Natural killer cell (primary cell): ENCODE measurements at regions not wholly inside any gene's neighbourhood (a gene's known extent, or its start where the extent isn't known, plus 50 kb on each side); places are given as distances from the start of the nearest gene placed in this dataset.
"Not testable (repeated sequence)": the region's sequence is repeated elsewhere in the genome, so short reads cannot be mapped to it uniquely, and the experiment has no call there.

Experiments used
- ATAC-seq, 3 donors: fragments of 150-1000 bp in 2 of 3; fragments of 200-7000 bp in 1 of 3; cut with Tn5 transposase; 1 replicate in 1 of 3; 2 replicates in 2 of 3; pipeline ENCODE4 v1.10.0; 2021; ENCODE audit warnings: mild to moderate bottlenecking in 2 of 3, moderate library complexity in 2 of 3
- DNase-seq, 2 donors: peaks; one replicate each; pipeline versions ENCODE4 v3.0.0 to v3.0.0-alpha.2; 2013 to 2021; ENCODE audit warnings: mixed read lengths in 1 of 2
- H3K27ac ChIP-seq: one replicate; pipeline ENCODE4 v1.5.1; 2013; ENCODE audit warnings: mild to moderate bottlenecking, low read length
- H3K27me3 ChIP-seq: one replicate; pipeline ENCODE4 v1.6.1; 2013; ENCODE audit warnings: low read length; ENCODE audit not compliant: control insufficient read depth, insufficient read depth
- H3K36me3 ChIP-seq: one replicate; pipeline ENCODE4 v1.6.1; 2013; ENCODE audit warnings: low read length; ENCODE audit not compliant: control insufficient read depth, insufficient read depth
- H3K4me1 ChIP-seq: one replicate; pipeline ENCODE4 v1.6.1; 2013; ENCODE audit warnings: low read length; ENCODE audit not compliant: control insufficient read depth, insufficient read depth
- H3K4me3 ChIP-seq: one replicate; pipeline ENCODE4 v1.5.1; 2013; ENCODE audit warnings: low read length
- H3K9me3 ChIP-seq: one replicate; pipeline ENCODE4 v1.6.1; 2013; ENCODE audit warnings: low read length; ENCODE audit not compliant: control insufficient read depth, insufficient read depth
- H3K27ac Mint-ChIP-seq, 2 donors: one replicate each; pipeline ENCODE4 v1.8.0; 2022; ENCODE audit warnings: mild to moderate bottlenecking in 2 of 2, mixed read lengths in 2 of 2, moderate library complexity in 1 of 2
- H3K27me3 Mint-ChIP-seq, 2 donors: one replicate each; pipeline ENCODE4 v1.8.0; 2022; ENCODE audit warnings: low read depth in 2 of 2, mixed read lengths in 2 of 2
- H3K36me3 Mint-ChIP-seq: one replicate; pipeline ENCODE4 v1.8.0; 2022; ENCODE audit warnings: mixed read lengths
- H3K4me1 Mint-ChIP-seq, 2 donors: one replicate each; pipeline ENCODE4 v1.8.0; 2022; ENCODE audit warnings: mixed read lengths in 2 of 2
- H3K4me3 Mint-ChIP-seq: one replicate; pipeline ENCODE4 v1.8.0; 2022; ENCODE audit warnings: mild to moderate bottlenecking, moderate library complexity, mixed read lengths
- H3K9me3 Mint-ChIP-seq, 2 donors: one replicate each; pipeline ENCODE4 v1.8.0; 2022; ENCODE audit warnings: mixed read lengths in 2 of 2
- WGBS: methylation state at CpG from one replicate; pipeline ENCODE4 v1.1.7; 2013; ENCODE audit warnings: missing lambda C conversion rate; ENCODE audit not compliant: insufficient coverage; 5-methylcytosine and 5-hydroxymethylcytosine counted together
- intact Hi-C: fragments of 100-400 bp; cut with micrococcal nuclease; formaldehyde crosslinking; loops from one replicate; pipeline ENCODE4 v1.14.2; 2022
- TF ChIP-seq, protein P1 (sequence below): fragments of 200-600 bp; IDR thresholded peaks from one replicate; pipeline ENCODE4 v1.8.0; 2022; ENCODE audit warnings: antibody characterized with exemption

DNA sequence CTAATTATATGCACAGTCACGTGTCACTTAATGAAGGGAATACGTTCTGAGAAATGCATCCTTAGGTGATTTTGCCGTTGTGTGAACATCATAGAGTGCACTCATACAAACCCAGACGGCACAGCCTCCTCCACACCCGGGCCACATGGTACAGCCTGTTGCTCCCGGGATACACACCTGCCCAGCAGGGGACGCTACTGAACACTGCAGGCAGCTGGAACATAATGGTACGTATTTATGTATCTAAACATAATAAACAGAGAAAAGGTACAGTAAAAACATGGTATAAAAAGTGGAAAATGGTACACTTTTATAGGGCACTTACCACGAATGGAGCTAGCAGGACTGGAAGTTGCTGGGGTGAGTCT, 752.3 kb upstream of the TPTE start:
- H3K36me3 ChIP-seq, H3K27ac ChIP-seq, H3K9me3 Mint-ChIP-seq, H3K36me3 Mint-ChIP-seq, H3K27ac Mint-ChIP-seq, intact Hi-C loops, DNase-seq, H3K4me3 ChIP-seq, H3K27me3 Mint-ChIP-seq, H3K4me1 Mint-ChIP-seq, H3K4me1 ChIP-seq, ATAC-seq, H3K4me3 Mint-ChIP-seq, H3K27me3 ChIP-seq: not testable (repeated sequence)
- H3K9me3 ChIP-seq, result peaks cover 61% of the 10 kb centered on the region
- WGBS, result 86% methylated on average over 6 of the region's 9 CpGs

DNA sequence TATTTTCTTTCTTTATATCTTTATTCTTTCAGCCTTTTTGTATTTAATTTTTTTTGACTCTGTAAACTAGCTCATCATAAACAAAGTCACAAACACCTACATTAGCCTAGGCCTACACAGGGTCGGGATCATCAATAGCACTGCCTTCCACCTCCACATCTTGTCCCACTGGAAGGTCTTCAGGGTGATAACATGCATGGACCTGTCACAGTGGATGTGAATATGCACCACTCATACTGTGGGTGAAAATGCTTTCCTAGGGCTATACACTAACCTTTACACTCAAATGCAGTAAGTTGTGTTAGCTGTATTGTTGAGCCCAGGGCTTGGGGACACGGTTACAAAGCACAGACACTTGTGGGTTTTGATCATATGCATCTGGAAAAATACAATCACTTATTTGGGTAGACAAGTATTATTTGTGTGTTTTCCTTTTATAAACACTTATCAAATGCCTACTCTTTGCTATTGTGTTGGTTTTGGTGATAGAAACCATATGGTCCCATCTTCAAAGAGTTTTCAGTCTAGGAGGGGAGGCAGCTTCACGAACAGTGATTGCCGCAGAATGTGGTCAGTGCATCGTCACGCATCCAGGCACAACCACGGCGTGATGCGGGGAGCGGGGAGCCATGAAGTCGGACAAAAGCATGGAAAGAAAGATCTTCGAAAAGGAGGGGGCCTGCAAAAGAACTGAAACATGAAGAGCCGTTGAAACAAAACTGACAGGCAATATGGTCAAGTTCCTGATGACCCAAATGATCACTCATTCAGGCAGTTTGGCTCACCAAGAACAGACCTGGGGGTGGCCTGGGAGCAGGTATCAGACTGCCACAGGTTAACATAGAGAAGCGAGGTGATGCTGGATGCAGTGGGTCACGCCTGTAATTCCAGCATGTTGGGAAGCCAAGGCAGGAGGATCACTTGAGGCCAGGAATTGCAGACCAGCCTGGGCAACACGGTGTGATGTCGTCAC, 751.4 kb upstream of the TPTE start:
- H3K9me3 ChIP-seq, result peaks cover 64% of the 10 kb centered on the region
- DNase-seq, H3K27me3 Mint-ChIP-seq, H3K36me3 Mint-ChIP-seq, H3K27me3 ChIP-seq, H3K4me3 Mint-ChIP-seq, H3K4me1 Mint-ChIP-seq, H3K36me3 ChIP-seq, H3K27ac ChIP-seq, ATAC-seq, H3K4me1 ChIP-seq, intact Hi-C loops, H3K27ac Mint-ChIP-seq, H3K9me3 Mint-ChIP-seq, H3K4me3 ChIP-seq: not testable (repeated sequence)
- 71% methylated on average over 17 of the region's 17 CpGs for WGBS

DNA sequence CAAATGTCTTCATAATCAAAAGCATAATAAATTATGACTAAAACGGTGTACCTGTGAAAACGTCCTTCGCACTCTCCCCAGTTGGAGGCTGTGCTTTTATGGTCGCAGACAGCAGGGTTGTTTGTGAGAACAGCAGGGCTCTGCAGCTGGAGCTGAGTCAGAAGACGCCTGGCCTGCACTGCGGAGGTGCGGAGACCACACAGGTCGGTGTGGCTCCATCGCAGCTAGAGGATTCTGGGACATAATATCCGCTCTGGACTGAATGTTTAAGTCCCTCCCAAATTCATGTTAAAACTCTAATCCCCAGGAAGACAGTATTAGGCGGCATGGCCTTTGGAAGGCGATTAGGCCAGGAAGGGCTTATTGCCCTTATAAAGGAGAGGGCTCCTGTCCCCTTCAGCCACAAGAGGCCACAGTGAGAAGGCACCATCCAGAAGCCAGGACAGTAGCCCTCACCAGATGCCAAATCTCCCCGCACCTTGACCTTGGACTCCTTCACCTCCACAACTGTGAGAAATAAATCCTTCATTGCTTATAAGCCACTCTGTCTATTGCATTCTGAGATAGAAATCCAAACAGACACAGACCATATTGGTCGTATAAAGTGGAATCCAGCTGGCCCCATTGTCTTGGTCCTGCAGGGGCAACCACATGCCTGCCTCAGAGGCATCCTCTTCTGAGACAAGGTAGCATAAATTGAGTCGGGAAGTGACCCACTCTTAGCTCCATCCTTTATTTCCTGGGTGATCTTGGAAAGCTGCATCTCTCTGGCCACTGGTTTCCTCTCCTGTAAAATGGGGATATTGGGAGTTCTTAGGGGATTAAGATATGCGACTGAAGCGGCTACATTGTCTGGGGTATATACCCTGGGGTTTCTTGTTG, 749.7 kb upstream of the TPTE start:
- H3K9me3 ChIP-seq, result peaks cover 73% of the 10 kb centered on the region
- H3K27me3 Mint-ChIP-seq, H3K4me3 ChIP-seq, H3K4me1 ChIP-seq, H3K27me3 ChIP-seq, intact Hi-C loops, H3K4me3 Mint-ChIP-seq, ATAC-seq, H3K27ac Mint-ChIP-seq, H3K27ac ChIP-seq, DNase-seq, H3K36me3 ChIP-seq, H3K4me1 Mint-ChIP-seq: not testable (repeated sequence)
- WGBS, result 67% methylated on average over 17 of the region's 17 CpGs
- Mint-ChIP-seq H3K36me3 (peaks cover 20% of the 10 kb centered on the region), H3K9me3 (peaks cover 14 to 15% of the 10 kb centered on the region in 2 donors)

DNA sequence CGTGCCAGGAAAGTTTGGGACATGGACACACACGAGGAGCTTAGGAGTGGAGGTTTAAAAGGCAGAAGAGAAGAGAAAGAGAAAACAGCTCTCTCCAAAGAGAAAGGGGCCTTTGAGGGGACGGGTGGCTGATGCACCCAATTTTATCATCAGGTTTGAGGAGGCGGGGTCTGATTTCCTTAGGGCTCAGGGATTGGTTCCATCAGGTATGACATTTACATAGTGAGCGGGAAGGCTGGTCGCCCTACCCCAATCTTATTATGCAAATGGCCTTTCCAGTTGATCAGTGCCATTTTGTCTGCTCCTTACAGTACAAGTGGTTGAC, 749.1 kb upstream of the TPTE start:
- Histone ChIP-seq H3K9me3 (peaks cover 70% of the 10 kb centered on the region), H3K27ac (no peak overlapping the region), H3K36me3 (no peaks in the 10 kb centered on the region), H3K4me3 (no peak overlapping the region), H3K27me3 (no peaks in the 10 kb centered on the region), H3K4me1 (no peaks in the 10 kb centered on the region)
- ATAC-seq (no peak), DNase-seq (no peak)
- Mint-ChIP-seq H3K9me3 (peaks cover 16 to 18% of the 10 kb centered on the region in 2 donors), H3K27me3 (no peaks in the 10 kb centered on the region), H3K4me1 (no peaks in the 10 kb centered on the region), H3K27ac (no peak overlapping the region), H3K36me3 (peaks cover 23% of the 10 kb centered on the region), H3K4me3 (no peak overlapping the region)
- intact Hi-C loops, result no loop called here
- WGBS, result 61% methylated on average over 6 of the region's 6 CpGs
- TF ChIP-seq, protein P1, sequence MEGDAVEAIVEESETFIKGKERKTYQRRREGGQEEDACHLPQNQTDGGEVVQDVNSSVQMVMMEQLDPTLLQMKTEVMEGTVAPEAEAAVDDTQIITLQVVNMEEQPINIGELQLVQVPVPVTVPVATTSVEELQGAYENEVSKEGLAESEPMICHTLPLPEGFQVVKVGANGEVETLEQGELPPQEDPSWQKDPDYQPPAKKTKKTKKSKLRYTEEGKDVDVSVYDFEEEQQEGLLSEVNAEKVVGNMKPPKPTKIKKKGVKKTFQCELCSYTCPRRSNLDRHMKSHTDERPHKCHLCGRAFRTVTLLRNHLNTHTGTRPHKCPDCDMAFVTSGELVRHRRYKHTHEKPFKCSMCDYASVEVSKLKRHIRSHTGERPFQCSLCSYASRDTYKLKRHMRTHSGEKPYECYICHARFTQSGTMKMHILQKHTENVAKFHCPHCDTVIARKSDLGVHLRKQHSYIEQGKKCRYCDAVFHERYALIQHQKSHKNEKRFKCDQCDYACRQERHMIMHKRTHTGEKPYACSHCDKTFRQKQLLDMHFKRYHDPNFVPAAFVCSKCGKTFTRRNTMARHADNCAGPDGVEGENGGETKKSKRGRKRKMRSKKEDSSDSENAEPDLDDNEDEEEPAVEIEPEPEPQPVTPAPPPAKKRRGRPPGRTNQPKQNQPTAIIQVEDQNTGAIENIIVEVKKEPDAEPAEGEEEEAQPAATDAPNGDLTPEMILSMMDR, result no peak

DNA sequence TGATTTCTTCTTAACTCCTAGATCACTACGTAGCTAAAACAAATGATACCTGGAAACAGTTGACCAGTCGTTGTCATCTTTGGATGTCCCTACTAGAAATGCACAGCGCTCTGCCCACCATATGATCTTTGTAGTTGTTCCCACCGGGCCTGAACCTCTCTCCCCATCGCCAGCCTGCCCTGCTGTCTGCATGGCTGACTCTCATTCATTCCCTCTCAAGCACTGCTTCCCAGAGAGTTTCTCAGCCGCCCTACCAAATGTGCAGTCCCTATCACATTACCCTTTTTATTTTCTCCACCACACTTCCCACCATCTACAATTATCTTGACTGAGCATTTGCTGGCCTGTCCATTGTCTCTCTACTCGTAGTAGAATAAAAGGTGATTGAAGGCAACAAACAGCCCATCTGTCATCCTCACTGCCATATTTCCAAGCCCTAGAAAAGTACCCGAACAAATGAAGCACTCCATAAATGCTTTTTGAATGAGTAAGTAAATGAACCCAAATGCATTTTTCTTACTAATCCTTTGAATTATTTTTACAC, 748.4 kb upstream of the TPTE start:
- peaks cover 28% of the 10 kb centered on the region for H3K36me3 Mint-ChIP-seq
- intact Hi-C loops, H3K27ac Mint-ChIP-seq: not testable (repeated sequence)

More for the DNA sequence above, 748.4 kb upstream of the TPTE start:
- not testable (repeated sequence) for H3K4me1 Mint-ChIP-seq, H3K4me1 ChIP-seq, H3K4me3 Mint-ChIP-seq, H3K27me3 Mint-ChIP-seq, H3K27ac ChIP-seq, H3K36me3 ChIP-seq, H3K4me3 ChIP-seq, ATAC-seq, H3K27me3 ChIP-seq, DNase-seq
- H3K9me3 ChIP-seq, result peaks cover 63% of the 10 kb centered on the region
- 72% methylated on average over 8 of the region's 8 CpGs for WGBS
- H3K9me3 Mint-ChIP-seq, result peaks cover 16 to 21% of the 10 kb centered on the region in 2 donors
